Thymus (tissue), 11 donors: ENCODE measurements at regions not wholly inside any gene's neighbourhood (a gene's known extent, or its start where the extent isn't known, plus 50 kb on each side); places are given as distances from the start of the nearest gene placed in this dataset.
"Not testable (repeated sequence)": the region's sequence is repeated elsewhere in the genome, so short reads cannot be mapped to it uniquely, and the experiment has no call there.

Experiments used
- DNase-seq, 9 donors: peaks; one replicate each; pipeline ENCODE4 v3.0.0-alpha.2; 2013; ENCODE audit warnings: low spot score in 9 of 9, low read depth in 6 of 9, missing footprints in 1 of 9
- H3K27ac ChIP-seq, 2 donors: one replicate each; pipeline ENCODE4 v1.5.1; 2013; ENCODE audit warnings: control low read depth in 1 of 2, low read depth in 1 of 2, low read length in 1 of 2, mild to moderate bottlenecking in 1 of 2, moderate library complexity in 1 of 2
- H3K27me3 ChIP-seq, 2 donors: one replicate each; pipeline ENCODE4 v1.5.1; 2013; ENCODE audit warnings: low read length in 1 of 2; ENCODE audit not compliant: control insufficient read depth in 2 of 2, insufficient read depth in 1 of 2
- H3K36me3 ChIP-seq, 2 donors: one replicate each; pipeline ENCODE4 v1.5.1; 2013; ENCODE audit warnings: low read length in 1 of 2, mild to moderate bottlenecking in 1 of 2, moderate library complexity in 1 of 2; ENCODE audit not compliant: control insufficient read depth in 2 of 2, insufficient read depth in 2 of 2
- H3K4me1 ChIP-seq, 2 donors: one replicate each; pipeline ENCODE4 v1.5.1; 2013; ENCODE audit warnings: low read length in 2 of 2; ENCODE audit not compliant: control insufficient read depth in 2 of 2, insufficient read depth in 2 of 2
- H3K4me3 ChIP-seq, 2 donors: one replicate each; pipeline ENCODE4 v1.5.1; 2013; ENCODE audit warnings: low read length in 2 of 2, control low read depth in 1 of 2, mild to moderate bottlenecking in 1 of 2
- H3K9me3 ChIP-seq, 2 donors: one replicate each; pipeline ENCODE4 v1.5.1; 2013; ENCODE audit warnings: low read length in 1 of 2, mild to moderate bottlenecking in 1 of 2; ENCODE audit not compliant: control insufficient read depth in 2 of 2, insufficient read depth in 1 of 2
- WGBS: extraction: QIAGEN DNeasy Blood & Tissue Kit; methylation state at CpG from one replicate; pipeline ENCODE4 v1.1.7; 2013; 5-methylcytosine and 5-hydroxymethylcytosine counted together
- donor health status: healthy.

GRCh38 chr11:8767466-8768142, 85.0 kb downstream of the RPL27A start:
- H3K4me1 ChIP-seq = peaks cover 0 to 8% of the 10 kb centered on the region in 2 donors
- no peak overlapping the region for H3K27ac ChIP-seq
- 93% methylated on average over 9 of the region's 9 CpGs for whole genome bisulfite sequencing
- no peak overlapping the region for H3K4me3 ChIP-seq
- H3K27me3 ChIP-seq = no peaks in the 10 kb centered on the region
- H3K36me3 ChIP-seq = no peaks in the 10 kb centered on the region
- no peak for DNase-seq
- H3K9me3 ChIP-seq = no peaks in the 10 kb centered on the region

- Histone ChIP-seq H3K36me3 (no peaks in the 10 kb centered on the region), H3K27ac (no peak overlapping the region), H3K4me3 (no peak overlapping the region), H3K4me1 (peaks cover 0 to 10% of the 10 kb centered on the region in 2 donors), H3K9me3 (no peaks in the 10 kb centered on the region), H3K27me3 (no peaks in the 10 kb centered on the region)
- no peak for DNase-seq
- WGBS = 99% methylated on average over 3 of the region's 3 CpGs
Measured at GRCh38 chr11:8768625-8769333, 86.2 kb downstream of the RPL27A start.

GRCh38 chr11:8772571-8773519, 90.3 kb downstream of the RPL27A start:
- H3K4me3 ChIP-seq = no peak overlapping the region
- peaks cover 0 to 14% of the 10 kb centered on the region in 2 donors for H3K4me1 ChIP-seq
- no peak overlapping the region for H3K27ac ChIP-seq
- H3K27me3 ChIP-seq = no peaks in the 10 kb centered on the region
- no peak for DNase-seq
- no peaks in the 10 kb centered on the region for H3K9me3 ChIP-seq
- no peaks in the 10 kb centered on the region for H3K36me3 ChIP-seq
- WGBS = 94% methylated on average over 9 of the region's 9 CpGs

GRCh38 chr11:8773916-8774539, 91.4 kb downstream of the RPL27A start:
- Histone ChIP-seq H3K9me3 (no peaks in the 10 kb centered on the region), H3K4me1 (peaks cover 0 to 18% of the 10 kb centered on the region in 2 donors), H3K27ac (no peak overlapping the region), H3K4me3 (no peak overlapping the region), H3K27me3 (no peaks in the 10 kb centered on the region), H3K36me3 (no peaks in the 10 kb centered on the region)
- no peak for DNase-seq
- 78% methylated on average over 5 of the region's 5 CpGs for WGBS

- H3K27ac ChIP-seq, DNase-seq, H3K9me3 ChIP-seq, H3K27me3 ChIP-seq, H3K4me3 ChIP-seq, H3K36me3 ChIP-seq: not testable (repeated sequence)
- peaks cover 0 to 12% of the 10 kb centered on the region in 2 donors for H3K4me1 ChIP-seq
- WGBS = 95% methylated on average over 8 of the region's 8 CpGs
Measured at GRCh38 chr11:8774916-8775315, 92.3 kb downstream of the RPL27A start.

- Histone ChIP-seq H3K4me1 (peaks cover 0 to 12% of the 10 kb centered on the region in 2 donors), H3K27me3 (no peaks in the 10 kb centered on the region), H3K36me3 (no peaks in the 10 kb centered on the region), H3K27ac (no peak overlapping the region), H3K4me3 (no peak overlapping the region), H3K9me3 (no peaks in the 10 kb centered on the region)
- DNase-seq = no peak
- 93% methylated on average over 4 of the region's 4 CpGs for WGBS
Measured at GRCh38 chr11:8775332-8775731, 92.7 kb downstream of the RPL27A start.

GRCh38 chr11:8775734-8776133, 93.1 kb downstream of the RPL27A start:
- Histone ChIP-seq H3K36me3 (no peaks in the 10 kb centered on the region), H3K27ac (no peak overlapping the region), H3K27me3 (no peaks in the 10 kb centered on the region), H3K9me3 (no peaks in the 10 kb centered on the region), H3K4me1 (peaks cover 0 to 12% of the 10 kb centered on the region in 2 donors), H3K4me3 (no peak overlapping the region)
- WGBS = 96% methylated on average over 1 of the region's 1 CpG
- no peak for DNase-seq

GRCh38 chr11:8776209-8776608, 93.6 kb downstream of the RPL27A start:
- 94% methylated on average over 3 of the region's 3 CpGs for WGBS
- Histone ChIP-seq H3K27me3 (no peaks in the 10 kb centered on the region), H3K27ac (no peak overlapping the region), H3K9me3 (no peaks in the 10 kb centered on the region), H3K4me1 (peaks cover 0 to 12% of the 10 kb centered on the region in 2 donors), H3K36me3 (no peaks in the 10 kb centered on the region), H3K4me3 (no peak overlapping the region)
- no peak for DNase-seq
